CD4-positive, alpha-beta T cell treated with Interleukin-1 beta for 1 hour (primary cell): ENCODE measurements at regions not wholly inside any gene's neighbourhood (a gene's known extent, or its start where the extent isn't known, plus 50 kb on each side); places are given as distances from the start of the nearest gene placed in this dataset.

Experiments used
- DNase-seq, 2 donors: peaks; one replicate each; pipeline ENCODE4 v3.0.0-alpha.2; 2020 to 2022

GRCh38 chr1:36572906-36573305, 90.2 kb upstream of the CSF3R start:
- no peak for DNase-seq

GRCh38 chr1:36572142-36572715, 89.5 kb upstream of the CSF3R start:
- no peak for DNase-seq

DNA sequence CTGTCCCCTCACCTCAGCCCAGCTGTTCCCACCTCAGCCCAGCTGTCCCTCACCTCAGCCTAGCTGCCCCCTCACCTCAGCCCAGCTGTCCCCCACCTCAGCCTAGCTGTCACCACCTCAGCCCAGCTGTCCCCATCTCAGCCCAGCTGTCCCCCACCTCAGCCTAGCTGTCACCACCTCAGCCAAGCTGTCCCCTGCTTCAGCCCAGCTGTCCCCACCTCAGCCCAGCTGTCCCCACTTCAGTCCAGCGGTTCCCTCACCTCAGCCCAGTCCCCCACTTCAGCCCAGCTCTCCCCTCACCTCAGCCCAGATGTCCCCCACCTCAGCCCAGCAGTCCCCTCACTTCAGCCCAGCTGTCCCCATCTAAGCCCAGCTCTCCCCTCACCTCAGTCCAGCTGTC, 88.4 kb upstream of the CSF3R start:
- no peak for DNase-seq

GRCh38 chr1:36570478-36571060, 87.9 kb upstream of the CSF3R start:
- no peak for DNase-seq

DNA sequence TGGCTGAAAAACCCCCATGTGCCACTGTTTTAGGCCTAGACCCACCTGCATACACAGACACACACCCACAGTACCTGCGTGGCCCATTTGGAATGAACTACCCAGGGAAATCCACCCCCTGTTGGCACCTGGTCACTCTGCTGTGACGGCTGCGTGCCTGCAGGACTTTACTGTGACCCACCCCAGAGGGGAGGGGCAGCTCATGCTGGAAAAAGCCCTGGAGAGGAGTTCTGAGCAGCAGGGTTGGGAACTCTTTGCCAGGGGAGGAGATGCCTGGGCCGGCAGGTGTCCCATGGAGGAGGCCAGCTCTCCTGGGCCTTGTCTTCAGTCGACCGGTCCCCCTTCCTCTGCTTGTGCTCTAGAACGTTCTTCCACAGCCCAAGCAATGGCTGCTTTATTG, 87.3 kb upstream of the CSF3R start:
- no peak for DNase-seq

DNA sequence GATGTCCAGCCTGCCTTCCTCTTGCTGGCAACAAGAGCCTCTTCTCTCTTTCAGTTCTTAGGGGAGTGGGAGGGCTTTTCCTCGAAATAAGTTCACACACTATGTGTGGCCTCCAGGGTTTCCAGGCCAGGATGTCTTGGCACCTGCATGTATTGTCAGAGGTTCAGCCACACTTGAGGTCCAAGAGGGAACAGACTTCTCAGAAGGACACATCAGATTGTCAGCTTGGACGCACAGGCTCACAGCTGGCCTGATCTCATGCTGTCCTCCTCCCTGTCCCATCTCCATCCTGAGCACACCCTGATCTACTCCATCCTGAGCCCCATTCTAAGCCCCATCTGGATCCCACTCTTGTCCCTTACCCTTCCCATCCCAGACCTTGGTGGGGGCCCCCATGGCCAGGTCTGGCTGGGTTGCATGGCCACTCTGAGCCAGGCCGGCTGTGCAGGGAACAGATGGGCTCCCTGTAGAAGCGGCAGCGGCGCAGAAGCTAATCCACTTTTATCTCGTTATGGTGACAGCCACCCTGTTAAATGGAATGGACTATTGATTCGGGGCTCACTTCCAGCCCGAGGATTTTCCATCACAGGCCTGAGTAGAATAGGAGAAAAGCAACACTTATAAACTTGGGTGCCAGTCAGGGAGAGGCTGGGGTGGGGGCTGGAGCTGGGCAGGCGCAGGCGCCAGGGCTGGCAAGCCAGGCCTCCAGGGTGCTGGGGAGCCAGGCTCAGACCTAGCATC, 85.1 kb upstream of the CSF3R start:
- no peak for DNase-seq

GRCh38 chr1:36565576-36566501, 83.1 kb upstream of the CSF3R start:
- DNase-seq: no peak

DNA sequence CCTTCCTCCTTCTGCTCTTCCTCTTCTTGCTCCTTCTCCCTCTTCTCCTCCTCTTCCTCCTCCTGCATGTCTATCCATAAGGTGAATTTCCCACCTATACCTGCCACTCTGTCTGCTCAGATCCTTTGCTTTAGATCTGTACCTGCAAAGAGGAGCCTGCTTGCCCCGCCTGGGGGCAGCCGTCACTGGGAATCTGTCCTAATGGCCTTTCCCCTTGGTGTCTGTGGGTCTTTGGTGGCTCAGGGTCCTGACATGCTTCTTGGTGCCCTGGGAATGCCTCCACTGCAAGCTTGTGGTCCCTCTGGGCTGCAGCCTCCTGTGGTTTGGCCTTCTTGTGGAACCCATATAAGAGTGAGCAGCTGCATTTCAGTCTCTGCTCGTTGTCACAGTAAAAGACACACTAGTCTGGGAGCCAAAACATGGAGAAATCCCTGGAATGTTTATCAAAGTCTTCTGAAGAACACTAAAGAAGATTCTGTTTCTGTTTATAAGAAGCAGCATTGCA, 79.5 kb upstream of the CSF3R start:
- DNase-seq: no peak

- no peak for DNase-seq
Measured at GRCh38 chr1:36561361-36561724, 78.6 kb upstream of the CSF3R start.

DNA sequence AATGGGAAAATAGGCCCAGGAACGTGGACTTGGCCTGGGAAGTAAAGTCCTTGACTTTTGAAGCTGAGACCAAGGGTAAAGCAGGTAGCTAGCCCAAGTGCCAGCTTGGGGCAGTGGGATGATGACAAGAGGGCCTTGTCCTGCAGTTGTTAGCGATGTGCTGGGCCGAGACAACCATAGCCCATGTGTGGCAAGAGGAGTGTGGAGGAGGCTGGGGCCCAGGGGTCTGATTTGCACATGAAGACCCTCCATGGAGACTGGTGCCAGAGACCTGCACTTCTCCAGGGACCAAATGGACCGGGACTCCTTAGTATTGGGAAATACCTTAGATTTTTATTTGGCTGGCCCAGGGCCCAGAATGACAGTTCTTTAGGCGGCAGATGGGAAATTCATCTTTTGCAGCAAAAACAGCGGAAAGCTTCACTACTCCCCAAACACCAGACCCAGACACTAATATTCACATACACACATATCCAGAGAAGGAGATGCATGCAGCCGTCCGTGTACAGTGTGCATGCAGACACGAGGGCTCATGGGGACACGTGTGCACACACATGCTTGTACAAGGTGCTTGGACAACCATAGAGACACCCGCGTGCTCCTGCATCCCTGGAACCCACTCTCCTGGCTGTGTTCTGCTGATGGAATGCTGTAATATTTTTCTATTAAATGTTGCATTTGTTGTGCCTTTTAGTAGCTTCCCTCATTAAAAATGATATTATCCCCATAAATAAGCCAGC, 78.1 kb upstream of the CSF3R start:
- DNase-seq: no peak

GRCh38 chr1:36560177-36560576, 77.5 kb upstream of the CSF3R start:
- DNase-seq: no peak

- DNase-seq: no peak
Measured at GRCh38 chr1:36559061-36559460, 76.3 kb upstream of the CSF3R start.

DNA sequence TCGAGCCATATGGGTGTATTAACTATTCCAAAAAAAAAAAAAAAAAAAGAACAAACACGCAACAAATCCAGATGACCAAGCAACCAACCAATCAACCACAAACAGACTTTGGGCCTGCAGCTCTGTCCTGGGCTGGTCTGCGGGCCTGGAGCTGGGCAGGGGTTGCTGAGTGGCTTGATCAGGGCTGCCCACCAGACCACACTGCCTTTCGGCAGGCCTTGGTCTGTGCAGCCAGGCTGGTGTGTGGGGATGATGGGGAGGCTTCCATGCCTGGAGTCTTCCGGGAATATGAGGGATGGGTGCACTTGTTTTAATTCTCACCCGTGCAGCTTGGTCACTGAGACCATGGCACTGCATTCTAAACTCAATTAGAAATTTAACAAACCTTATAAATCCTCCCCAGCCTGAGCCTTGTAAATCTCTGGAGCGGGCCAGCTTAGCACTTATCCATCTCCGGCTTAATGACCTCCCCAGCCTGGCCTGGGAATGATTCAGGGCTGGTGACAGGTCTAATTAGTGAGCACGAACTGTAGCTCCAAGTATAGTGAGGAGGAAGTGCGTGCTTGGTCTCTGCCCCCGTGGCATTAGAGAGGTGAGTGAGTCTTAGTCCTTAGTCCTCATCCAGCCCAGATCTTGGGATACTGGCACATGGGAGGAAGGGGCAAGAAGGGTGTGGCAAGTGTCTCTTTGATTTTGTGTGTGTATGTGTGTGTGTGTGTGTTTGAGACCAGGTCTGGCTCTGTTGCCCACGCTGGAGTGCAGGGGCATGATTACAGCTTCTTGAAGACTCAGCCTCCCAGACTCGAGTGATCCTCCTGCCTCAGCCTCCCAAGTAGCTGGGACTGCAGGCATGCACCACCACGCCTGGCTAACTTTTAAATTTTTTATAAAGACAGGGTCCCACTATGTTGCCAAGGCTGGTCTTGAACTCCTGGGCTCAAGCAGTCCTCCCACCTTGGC, 74.6 kb upstream of the CSF3R start:
- no peak for DNase-seq

DNA sequence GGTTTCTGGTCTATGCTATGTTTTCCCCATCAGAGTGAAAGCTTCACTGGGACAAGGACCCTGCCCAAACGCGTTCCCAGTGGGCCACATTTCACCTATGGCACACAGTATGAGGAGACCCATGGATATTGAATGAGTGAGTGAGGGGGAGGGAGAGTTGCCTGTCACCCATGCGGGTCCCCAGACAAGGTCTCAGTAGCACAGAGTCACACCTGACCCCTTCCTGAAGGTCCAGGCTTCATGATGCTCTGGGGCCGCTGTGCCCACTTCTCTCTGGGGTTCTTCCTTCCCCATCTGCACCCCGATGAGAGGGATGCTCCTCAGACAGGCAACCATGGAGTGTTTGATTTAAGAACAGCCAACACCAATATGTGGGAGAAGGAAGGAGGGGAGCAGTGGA, 72.3 kb upstream of the CSF3R start:
- DNase-seq: no peak

- DNase-seq: no peak
Measured at GRCh38 chr1:36554323-36554628, 71.6 kb upstream of the CSF3R start.

DNA sequence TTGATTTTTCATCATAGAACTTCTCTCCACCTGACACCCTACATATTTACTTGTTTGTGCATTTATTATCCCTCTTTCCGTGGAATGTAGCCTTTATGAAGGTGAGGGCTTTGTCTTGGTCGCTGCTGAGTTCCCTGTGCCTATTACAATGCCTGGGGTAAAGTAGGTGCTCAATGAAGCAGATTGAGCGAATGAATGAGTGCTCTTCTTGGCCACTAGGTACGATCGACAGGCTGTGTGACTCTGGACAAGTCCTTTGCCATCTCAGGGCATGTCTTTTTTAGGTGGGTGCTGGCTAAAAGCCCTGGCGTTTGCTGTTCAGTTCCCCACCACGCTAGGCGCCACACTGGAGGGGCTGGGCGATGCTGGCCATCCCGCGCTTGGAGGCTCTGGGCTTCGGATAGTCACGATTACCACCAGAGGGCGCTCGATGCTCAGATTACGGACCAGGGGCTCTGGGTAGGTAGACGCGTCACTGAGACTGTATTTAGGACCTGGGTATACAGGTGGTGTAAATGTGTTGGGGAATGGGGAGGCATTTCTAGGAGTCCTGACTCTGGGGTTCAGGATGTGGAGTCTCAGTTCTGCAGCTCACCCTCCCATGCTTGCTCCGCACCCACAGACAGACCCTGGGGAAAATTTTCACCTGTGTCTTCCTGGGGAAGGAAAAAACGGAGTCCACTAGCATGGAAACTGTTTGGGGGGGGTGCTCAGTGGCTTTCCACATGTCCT, 71.0 kb upstream of the CSF3R start:
- peak; percentile 54 to 56 for DNase-seq

GRCh38 chr1:36542962-36543515, 60.3 kb upstream of the CSF3R start:
- no peak for DNase-seq

- DNase-seq: no peak
Measured at GRCh38 chr1:36542024-36542961, 59.6 kb upstream of the CSF3R start.

- DNase-seq: no peak
Measured at GRCh38 chr1:36540056-36540455, 57.3 kb upstream of the CSF3R start.
